MM.1S (cell line): ENCODE measurements at regions not wholly inside any gene's neighbourhood (a gene's known extent, or its start where the extent isn't known, plus 50 kb on each side); places are given as distances from the start of the nearest gene placed in this dataset.

ENCODE experiments used
- DNase-seq: peaks from one replicate; pipeline ENCODE4 v3.0.0-alpha.2; 2015
- H2AFZ ChIP-seq: fragments of 300-600 bp; sonication (generic); 2 replicates; pipeline ENCODE4 v1.6.0; 2016; ENCODE audit warnings: antibody characterized with exemption, low read length
- H3F3A ChIP-seq: fragments of 300-600 bp; sonication (generic); 2 replicates; pipeline ENCODE4 v1.6.1; 2016; ENCODE audit warnings: mild to moderate bottlenecking, antibody characterized with exemption, low read length, moderate library complexity, mixed read lengths; ENCODE audit not compliant: insufficient read depth
- H3K27ac ChIP-seq: fragments of 300-600 bp; sonication (generic); 2 replicates; pipeline ENCODE4 v1.5.1; 2016; ENCODE audit warnings: mild to moderate bottlenecking, low read length
- H3K27me3 ChIP-seq: fragments of 300-600 bp; sonication (generic); replicated peaks from 2 replicates; pipeline ENCODE4 v1.6.0; 2016; ENCODE audit warnings: low read length; ENCODE audit not compliant: insufficient read depth
- H3K36me3 ChIP-seq: fragments of 300-600 bp; sonication (generic); replicated peaks from 2 replicates; pipeline ENCODE4 v1.6.1; 2016; ENCODE audit warnings: mild to moderate bottlenecking, low read length, mixed read lengths; ENCODE audit not compliant: insufficient read depth
- H3K4me1 ChIP-seq: fragments of 300-600 bp; sonication (generic); 2 replicates; pipeline ENCODE4 v1.6.1; 2016; ENCODE audit warnings: low read length, mixed read lengths
- H3K4me2 ChIP-seq: fragments of 300-600 bp; sonication (generic); 2 replicates; pipeline ENCODE4 v1.6.0; 2016; ENCODE audit warnings: low read depth, low read length
- H3K4me3 ChIP-seq: fragments of 300-600 bp; sonication (generic); 2 replicates; pipeline ENCODE4 v1.5.1; 2016; ENCODE audit warnings: low read length, mixed read lengths
- H3K79me2 ChIP-seq: fragments of 300-600 bp; sonication (generic); 2 replicates; pipeline ENCODE4 v1.6.1; 2016; ENCODE audit warnings: mixed run types, low read length, mixed read lengths
- H3K9ac ChIP-seq: fragments of 300-600 bp; sonication (generic); 2 replicates; pipeline ENCODE4 v1.6.1; 2016; ENCODE audit warnings: low read length, mixed read lengths
- H3K9me2 ChIP-seq: fragments of 300-600 bp; sonication (generic); replicated peaks from 2 replicates; pipeline ENCODE4 v1.6.1; 2016; ENCODE audit warnings: mild to moderate bottlenecking, low read length, mixed read lengths; ENCODE audit not compliant: insufficient read depth
- H3K9me3 ChIP-seq: fragments of 300-600 bp; sonication (generic); replicated peaks from 2 replicates; pipeline ENCODE4 v1.6.1; 2016; ENCODE audit warnings: mild to moderate bottlenecking, low read length, mixed read lengths; ENCODE audit not compliant: insufficient read depth
- H4K20me1 ChIP-seq: fragments of 300-600 bp; sonication (generic); 2 replicates; pipeline ENCODE4 v1.6.1; 2016; ENCODE audit warnings: mild to moderate bottlenecking, low read length, moderate library complexity, mixed read lengths; ENCODE audit not compliant: insufficient read depth
- EZH2 ChIP-seq: fragments of 300-600 bp; sonication (generic); optimal IDR thresholded peaks from 2 replicates; pipeline ENCODE3; 2017; ENCODE audit warnings: low read depth, mild to moderate bottlenecking, antibody characterized with exemption, low read length, mixed read lengths
- EZH2phosphoT487 ChIP-seq: fragments of 300-600 bp; sonication (generic); IDR thresholded peaks from 2 replicates; pipeline ENCODE4 v1.6.1; 2018; ENCODE audit warnings: antibody characterized with exemption, low read length
- TF ChIP-seq, protein P1 (sequence below): fragments of 300-600 bp; sonication (generic); IDR thresholded peaks from 2 replicates; pipeline ENCODE4 v1.5.1; 2016; ENCODE audit warnings: antibody characterized with exemption, low read length, mixed read lengths

- Histone ChIP-seq H3F3A (no peaks in the 10 kb centered on the region), H3K27me3 (no peaks in the 10 kb centered on the region), H3K4me1 (no peaks in the 10 kb centered on the region), H4K20me1 (no peaks in the 10 kb centered on the region), H3K9me3 (no peaks in the 10 kb centered on the region), H3K9ac (no peak overlapping the region), H3K4me2 (no peak overlapping the region), H2AFZ (no peak overlapping the region), H3K79me2 (no peaks in the 10 kb centered on the region), H3K36me3 (no peaks in the 10 kb centered on the region), H3K4me3 (no peak overlapping the region), H3K27ac (no peak overlapping the region), H3K9me2 (no peaks in the 10 kb centered on the region)
- no peak for DNase-seq
- TF ChIP-seq EZH2: no peak
- TF ChIP-seq, protein P1, sequence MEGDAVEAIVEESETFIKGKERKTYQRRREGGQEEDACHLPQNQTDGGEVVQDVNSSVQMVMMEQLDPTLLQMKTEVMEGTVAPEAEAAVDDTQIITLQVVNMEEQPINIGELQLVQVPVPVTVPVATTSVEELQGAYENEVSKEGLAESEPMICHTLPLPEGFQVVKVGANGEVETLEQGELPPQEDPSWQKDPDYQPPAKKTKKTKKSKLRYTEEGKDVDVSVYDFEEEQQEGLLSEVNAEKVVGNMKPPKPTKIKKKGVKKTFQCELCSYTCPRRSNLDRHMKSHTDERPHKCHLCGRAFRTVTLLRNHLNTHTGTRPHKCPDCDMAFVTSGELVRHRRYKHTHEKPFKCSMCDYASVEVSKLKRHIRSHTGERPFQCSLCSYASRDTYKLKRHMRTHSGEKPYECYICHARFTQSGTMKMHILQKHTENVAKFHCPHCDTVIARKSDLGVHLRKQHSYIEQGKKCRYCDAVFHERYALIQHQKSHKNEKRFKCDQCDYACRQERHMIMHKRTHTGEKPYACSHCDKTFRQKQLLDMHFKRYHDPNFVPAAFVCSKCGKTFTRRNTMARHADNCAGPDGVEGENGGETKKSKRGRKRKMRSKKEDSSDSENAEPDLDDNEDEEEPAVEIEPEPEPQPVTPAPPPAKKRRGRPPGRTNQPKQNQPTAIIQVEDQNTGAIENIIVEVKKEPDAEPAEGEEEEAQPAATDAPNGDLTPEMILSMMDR: no peak
These were observed 335.7 kb upstream of the PPP2R3A start for GRCh38 chr3:135629701-135630408.

GRCh38 chr3:135632556-135633065 is 332.9 kb upstream of the PPP2R3A start:
- Histone ChIP-seq H3K9me3 (no peaks in the 10 kb centered on the region), H4K20me1 (no peaks in the 10 kb centered on the region), H3K36me3 (no peaks in the 10 kb centered on the region), H3K27me3 (no peaks in the 10 kb centered on the region), H3K9me2 (no peaks in the 10 kb centered on the region), H3K79me2 (no peaks in the 10 kb centered on the region), H2AFZ (no peak overlapping the region), H3F3A (no peaks in the 10 kb centered on the region), H3K4me1 (no peaks in the 10 kb centered on the region), H3K9ac (no peak overlapping the region), H3K27ac (no peak overlapping the region), H3K4me3 (no peak overlapping the region), H3K4me2 (no peak overlapping the region)
- no peak for TF ChIP-seq EZH2
- TF ChIP-seq EZH2phosphoT487: no peak
- TF ChIP-seq, protein P1: no peak
- DNase-seq: no peak

DNA sequence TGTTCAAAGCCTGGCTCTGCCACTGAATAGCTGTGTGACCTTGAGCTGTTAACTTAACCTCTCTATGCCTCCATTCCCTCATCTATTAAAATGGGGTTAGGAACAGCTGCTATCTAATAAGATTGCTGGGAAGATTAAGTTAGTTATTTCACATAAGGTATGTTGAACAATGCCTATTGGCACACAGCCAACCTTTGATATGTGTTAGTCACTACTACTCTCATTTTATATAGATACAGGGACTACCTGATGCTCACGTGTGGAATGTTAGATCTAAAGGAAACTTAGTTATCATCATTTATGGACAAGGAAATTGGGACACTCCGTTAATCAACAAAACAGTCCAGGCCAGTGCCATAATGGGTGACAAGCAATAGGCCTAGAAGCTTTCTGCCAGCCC is 332.4 kb upstream of the PPP2R3A start:
- Histone ChIP-seq H3K79me2 (no peaks in the 10 kb centered on the region), H3K9me3 (no peaks in the 10 kb centered on the region), H3K27ac (no peak overlapping the region), H3K4me3 (no peak overlapping the region), H3K36me3 (no peaks in the 10 kb centered on the region), H3K4me1 (no peaks in the 10 kb centered on the region), H3F3A (no peaks in the 10 kb centered on the region), H3K4me2 (no peak overlapping the region), H3K9ac (no peak overlapping the region), H3K9me2 (no peaks in the 10 kb centered on the region), H2AFZ (no peak overlapping the region), H4K20me1 (no peaks in the 10 kb centered on the region), H3K27me3 (no peaks in the 10 kb centered on the region)
- TF ChIP-seq EZH2 (no peak), EZH2phosphoT487 (no peak)
- TF ChIP-seq, protein P1: no peak
- DNase-seq: no peak
